HG03442 (cell line): ENCODE measurements at regions not wholly inside any gene's neighbourhood (a gene's known extent, or its start where the extent isn't known, plus 50 kb on each side); places are given as distances from the start of the nearest gene placed in this dataset.
"Not testable (repeated sequence)": the region's sequence is repeated elsewhere in the genome, so short reads cannot be mapped to it uniquely, and the experiment has no call there.

Source experiments
- ATAC-seq: cut with Tn5 transposase; IDR thresholded peaks from one replicate; pipeline ENCODE4 v1.9.1; 2021; ENCODE audit warnings: mild to moderate bottlenecking, moderate library complexity; ENCODE audit not compliant: unreplicated experiment

DNA sequence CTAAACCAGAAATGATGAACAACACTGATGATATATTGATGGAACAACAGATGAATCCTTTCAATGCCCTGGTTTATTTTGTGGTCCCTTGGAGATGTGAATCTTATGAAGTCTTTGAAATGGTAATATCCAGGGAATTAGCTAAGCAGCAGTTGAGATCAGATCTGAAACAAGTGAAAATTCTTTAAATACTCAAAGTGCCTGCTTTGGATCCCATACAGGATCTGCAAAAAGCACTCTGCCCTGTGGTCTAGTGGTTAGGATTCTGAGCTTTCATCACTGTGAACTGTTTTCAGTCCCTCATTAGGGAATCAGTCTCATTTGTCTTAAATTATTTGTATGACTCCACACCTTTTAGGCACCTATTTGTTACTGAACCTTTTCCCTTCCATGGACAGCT is 211.3 kb upstream of the TGIF2LY start:
- not testable (repeated sequence) for ATAC-seq

DNA sequence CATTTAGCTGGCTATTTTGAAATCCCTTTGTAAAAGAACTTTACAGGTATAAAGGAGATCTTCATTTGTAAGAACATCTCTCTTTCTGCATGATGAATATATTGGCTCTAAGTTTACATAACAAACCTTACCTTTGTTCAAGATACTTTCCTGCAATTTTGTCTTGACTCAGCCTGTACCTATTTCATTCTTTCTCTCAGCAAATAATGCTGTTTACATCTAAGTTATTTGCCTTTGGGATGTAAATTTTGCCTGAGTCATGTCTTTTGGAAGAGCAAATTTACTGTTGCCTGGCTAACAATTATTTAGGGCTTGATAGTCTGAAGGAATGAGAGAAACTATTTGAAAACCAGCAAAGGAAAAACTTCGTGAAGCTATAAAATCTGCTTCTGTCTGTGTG is 210.4 kb upstream of the TGIF2LY start:
- not testable (repeated sequence) for ATAC-seq

- ATAC-seq: not testable (repeated sequence)
These were observed 187.4 kb upstream of the TGIF2LY start for GRCh38 chrY:3391508-3391907.

GRCh38 chrY:3404241-3404640 is 174.6 kb upstream of the TGIF2LY start:
- not testable (repeated sequence) for ATAC-seq

DNA sequence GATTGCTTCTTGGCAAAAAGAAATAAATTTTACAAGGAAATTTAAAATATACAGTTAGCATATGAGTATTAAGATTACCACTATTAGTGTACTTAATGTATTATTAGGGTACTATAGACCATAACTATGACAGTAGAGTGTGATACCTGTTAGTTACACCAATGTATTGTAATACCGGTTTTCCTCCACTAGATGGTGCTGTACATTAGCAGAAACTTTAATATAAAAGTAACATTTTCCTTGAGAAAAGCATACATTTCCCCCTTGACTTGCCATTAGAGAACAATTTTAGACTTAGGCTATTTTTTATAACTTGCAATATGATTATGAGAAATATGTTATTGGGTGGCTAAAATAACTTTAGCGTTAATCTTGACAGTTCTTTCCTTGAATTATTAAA is 173.3 kb upstream of the TGIF2LY start:
- ATAC-seq: not testable (repeated sequence)

GRCh38 chrY:3406896-3407452 is 171.9 kb upstream of the TGIF2LY start:
- not testable (repeated sequence) for ATAC-seq

DNA sequence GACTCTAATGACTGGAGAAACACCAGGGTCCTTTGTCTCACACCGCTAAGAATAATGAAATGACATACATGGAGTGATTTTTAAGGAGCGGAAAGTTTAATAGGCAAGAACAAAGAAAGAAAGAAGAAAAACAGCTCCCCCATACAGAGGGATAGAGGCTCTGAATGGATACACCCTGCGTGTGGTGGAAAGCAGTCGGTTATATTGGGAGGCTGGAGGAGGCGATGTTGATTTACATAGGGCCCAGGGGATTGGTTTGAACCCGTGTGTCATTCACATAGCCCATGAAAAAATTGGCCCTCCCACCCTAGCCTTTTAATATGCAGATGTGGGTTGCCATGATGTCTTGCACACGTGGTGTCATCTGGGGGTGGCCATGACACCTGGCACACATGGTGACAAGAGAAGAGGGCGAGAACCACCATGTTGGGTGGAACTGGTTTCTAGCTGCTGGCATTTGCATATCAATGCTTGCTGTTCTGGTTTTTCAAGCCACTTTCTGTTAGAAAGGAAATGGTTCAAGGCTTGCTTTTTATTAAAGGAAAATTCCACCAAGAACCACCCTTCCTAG is 168.5 kb upstream of the TGIF2LY start:
- not testable (repeated sequence) for ATAC-seq
